ENCODE measurements at regions not wholly inside any gene's neighbourhood (a gene's known extent, or its start where the extent isn't known, plus 50 kb on each side); places are given as distances from the start of the nearest gene placed in this dataset.
"Not testable (repeated sequence)": the region's sequence is repeated elsewhere in the genome, so short reads cannot be mapped to it uniquely, and the experiment has no call there.

- no peak for DNase-seq (ENCODE audit: low read depth)
Observed at GRCh38 chr9:80836013-80836412, 853.3 kb downstream of the TLE1 start.

DNA sequence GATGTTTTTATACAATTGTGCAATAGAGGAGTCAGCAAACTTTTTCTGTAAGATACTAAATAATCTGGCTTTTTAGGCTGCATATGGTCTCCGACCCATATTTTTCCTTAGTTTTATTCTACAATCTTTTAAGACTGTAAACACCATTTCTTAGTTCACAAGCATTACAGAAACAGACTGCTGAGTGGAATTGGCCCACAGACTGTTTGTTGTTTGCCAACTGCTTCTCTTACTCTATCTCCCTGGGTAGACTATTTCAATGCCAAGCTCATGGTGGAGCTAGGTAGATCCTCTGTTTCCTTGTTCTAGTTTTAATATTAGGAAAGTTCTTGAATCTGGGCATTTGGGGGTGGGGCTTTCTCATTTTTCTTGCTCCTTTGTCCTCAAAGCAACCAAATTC lies 857.6 kb downstream of the TLE1 start:
- no peak for DNase-seq (ENCODE audit: low read depth)

DNA sequence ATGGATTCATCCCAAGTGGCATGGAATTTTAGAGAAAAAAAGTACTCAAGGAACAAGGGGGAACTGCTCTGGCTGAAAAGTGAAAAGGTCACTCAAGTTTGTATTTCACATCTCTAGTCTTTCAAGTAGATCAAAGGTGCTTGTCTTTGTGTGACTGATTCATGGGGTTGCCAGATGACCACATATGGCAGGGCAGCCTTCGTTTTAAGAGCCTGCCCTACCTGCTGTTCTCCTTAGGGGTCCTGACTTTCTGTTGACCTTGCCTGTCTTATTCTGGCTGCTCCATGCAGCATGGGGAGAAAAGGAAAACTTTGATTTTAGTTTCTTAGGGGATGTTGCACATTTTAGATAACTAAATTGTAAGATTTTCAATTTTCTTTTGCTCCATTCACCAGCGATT lies 877.7 kb downstream of the TLE1 start:
- DNase-seq (ENCODE audit: low read depth), result no peak

GRCh38 chr9:80811003-80811402 lies 878.3 kb downstream of the TLE1 start:
- no peak for DNase-seq (ENCODE audit: low read depth)

- DNase-seq (ENCODE audit: low read depth), result no peak
Observed at GRCh38 chr9:80806671-80807070, 882.7 kb downstream of the TLE1 start.

DNA sequence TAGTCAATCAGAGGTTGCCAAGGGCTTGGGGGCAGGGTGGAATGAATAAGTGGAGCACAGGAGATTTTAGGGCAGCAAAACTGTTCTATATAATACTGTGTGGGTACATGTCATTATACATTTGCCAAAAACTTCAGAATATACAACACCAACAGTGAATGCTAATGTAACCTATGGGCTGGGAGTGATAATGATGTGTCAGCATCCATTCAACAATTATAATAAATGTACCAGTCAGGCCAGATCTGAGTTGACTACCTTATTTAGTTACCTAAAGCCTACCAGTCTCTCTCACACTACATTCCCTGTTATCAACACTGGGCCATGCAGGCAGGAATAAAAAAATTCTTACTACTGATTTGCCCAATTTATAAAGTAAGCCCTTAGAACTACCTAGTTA lies 884.5 kb downstream of the TLE1 start:
- no peak for DNase-seq (ENCODE audit: low read depth)

DNA sequence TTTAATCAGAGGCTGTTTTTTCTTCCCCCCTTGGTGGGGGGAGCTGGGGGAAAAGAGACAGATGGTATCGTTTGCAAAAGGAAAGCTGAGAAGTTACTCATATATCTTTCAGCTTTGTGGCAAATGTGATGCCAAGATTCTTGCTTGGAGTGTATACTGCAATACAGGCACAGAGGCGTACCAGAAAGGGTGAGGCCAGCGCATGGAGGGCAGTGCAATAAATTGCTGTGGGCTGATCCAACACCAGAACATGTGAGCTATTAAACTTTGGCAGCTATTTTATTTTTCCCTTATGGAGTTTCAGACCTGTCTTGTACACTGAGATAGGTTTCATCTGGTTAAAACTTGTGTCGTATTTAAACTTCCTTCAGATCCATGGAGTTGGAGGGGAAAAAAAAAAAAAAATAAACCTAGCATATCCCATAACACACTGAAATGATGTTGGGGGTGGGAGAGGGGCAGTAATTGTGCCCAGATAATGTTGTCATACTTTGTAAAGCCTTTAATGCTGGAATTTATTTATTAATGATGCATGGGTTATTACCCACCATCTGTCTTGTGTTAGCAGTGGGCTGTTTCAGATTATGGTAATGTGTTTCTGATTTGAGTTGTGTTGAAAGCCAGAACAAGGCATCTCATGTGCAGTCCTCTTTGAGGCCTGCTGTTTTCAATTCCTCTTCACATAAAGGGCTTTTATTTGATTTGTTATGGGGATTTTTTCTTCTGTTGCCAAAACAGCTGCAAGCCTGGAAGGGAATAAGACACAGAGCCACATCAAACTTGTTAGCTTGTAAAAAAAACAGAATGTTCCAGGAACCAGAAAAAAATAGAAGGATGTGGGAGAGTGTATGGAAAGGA lies 891.3 kb downstream of the TLE1 start:
- no peak for DNase-seq (ENCODE audit: low read depth)

GRCh38 chr9:80797101-80797829 lies 892.1 kb downstream of the TLE1 start:
- no peak for DNase-seq (ENCODE audit: low read depth)

DNA sequence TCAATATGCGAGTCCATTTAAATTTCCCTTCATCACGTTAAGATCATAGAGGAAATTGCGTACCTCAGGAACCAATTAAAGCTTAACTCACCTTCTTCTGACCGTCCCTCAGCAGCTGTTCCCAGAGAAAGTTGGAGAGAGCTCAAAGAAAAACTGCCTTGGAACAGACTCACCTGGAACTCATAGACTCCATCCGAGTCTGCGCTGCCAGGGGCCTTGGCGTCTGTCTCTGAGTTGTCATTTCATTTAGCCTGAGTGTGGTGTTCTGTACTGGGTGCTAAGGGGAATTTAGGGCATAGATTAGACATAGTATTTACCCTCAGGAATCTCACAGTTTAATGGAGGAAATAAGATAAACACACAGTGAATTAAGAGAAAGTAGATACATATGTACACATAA lies 892.7 kb downstream of the TLE1 start:
- DNase-seq (ENCODE audit: low read depth), result no peak

DNA sequence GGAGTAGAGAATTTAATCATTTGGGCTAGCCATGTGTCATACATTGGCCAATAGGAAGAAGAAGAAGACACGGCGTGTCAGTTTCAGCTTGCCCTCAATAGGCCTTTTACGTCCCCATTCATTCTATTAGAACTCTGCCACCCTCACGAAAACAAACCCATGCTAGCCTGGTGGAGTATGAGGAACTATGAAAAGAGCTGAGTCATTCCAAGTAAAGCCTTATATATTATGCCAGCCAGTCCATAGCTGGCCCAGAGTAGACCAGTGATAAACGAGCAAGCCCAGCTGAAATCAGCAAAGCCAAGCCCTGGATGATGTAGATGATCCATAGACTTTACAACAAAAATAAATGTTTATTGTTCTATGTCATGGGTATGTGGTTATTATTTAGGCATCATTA lies 895.1 kb downstream of the TLE1 start:
- DNase-seq (ENCODE audit: low read depth), result no peak

DNA sequence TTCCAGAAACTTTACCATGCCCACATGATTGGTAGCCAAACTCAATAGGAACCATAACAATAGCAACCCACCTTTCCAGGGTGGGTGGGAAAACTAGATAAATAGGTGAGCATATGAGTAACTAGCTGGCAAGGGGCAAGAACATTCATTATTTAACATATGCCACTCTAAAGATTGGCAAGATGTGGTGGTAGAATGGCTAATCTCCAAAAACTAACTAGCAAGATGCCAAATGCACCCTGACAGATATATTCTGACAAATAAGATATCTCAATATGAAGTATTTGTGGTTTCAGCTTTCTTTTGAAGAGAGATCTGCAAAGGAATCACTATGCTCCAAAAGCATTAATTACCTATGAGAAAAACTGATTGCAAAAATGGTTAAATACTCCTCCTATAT lies 895.6 kb downstream of the TLE1 start:
- no peak for DNase-seq (ENCODE audit: low read depth)

DNA sequence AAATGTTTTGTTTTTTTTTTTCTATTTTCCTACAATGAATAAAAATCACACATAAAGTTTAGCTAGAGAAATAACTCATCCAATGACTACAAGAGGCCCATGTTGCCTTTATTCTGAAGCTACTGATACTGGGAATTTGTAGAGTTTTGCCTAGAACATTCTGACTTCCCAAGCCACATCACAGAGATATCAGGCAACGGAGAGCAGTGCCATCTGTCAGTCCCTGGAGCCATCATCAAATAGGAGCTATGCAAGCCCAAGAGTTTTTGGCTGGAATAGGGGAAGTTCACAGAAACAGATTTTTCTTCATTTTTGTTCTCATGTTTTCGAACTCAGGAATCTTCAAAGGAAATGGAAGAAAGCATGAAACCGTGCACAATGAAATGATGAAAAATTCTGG lies 896.6 kb downstream of the TLE1 start:
- DNase-seq (ENCODE audit: low read depth), result no peak

GRCh38 chr9:80791836-80792235 lies 897.5 kb downstream of the TLE1 start:
- DNase-seq (ENCODE audit: low read depth), result no peak

DNA sequence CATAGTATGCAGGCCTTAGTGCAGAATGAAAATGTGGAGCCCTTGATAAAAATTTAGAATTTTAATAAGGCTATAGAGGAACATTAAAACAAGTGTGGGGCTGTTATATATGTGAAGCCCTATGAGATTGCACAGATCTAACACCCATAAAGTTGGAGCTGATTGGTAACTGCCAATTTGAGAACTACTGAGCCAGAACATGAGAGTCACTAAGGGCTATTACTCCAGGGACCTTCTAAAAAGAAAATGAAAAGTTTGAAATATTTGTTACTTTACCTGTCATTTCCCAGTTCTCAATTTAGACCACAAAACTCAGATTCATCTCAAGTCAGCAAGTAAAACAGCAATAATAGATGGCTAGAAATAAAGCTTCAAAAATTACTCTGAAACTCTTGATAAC lies 898.6 kb downstream of the TLE1 start:
- DNase-seq (ENCODE audit: low read depth), result no peak

DNA sequence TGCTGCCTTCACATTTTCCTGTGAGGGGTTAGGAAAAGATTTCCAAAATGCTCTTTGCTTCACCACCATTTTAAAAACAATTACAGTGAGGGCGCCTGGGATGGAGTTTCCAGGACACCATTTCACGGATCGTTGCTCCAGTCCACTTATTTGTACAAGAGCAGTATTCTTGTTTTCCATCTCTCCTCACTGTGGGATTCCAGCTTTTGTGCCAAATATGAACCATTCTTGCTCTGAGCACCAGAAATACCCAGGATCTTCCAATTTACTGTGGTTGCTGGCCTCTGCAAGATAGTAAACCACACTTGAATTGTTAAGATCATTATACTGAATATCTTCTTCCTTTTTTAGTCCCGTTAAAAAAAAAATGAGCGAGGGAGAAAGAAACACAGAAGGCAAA lies 899.5 kb downstream of the TLE1 start:
- DNase-seq (ENCODE audit: low read depth), result no peak

DNA sequence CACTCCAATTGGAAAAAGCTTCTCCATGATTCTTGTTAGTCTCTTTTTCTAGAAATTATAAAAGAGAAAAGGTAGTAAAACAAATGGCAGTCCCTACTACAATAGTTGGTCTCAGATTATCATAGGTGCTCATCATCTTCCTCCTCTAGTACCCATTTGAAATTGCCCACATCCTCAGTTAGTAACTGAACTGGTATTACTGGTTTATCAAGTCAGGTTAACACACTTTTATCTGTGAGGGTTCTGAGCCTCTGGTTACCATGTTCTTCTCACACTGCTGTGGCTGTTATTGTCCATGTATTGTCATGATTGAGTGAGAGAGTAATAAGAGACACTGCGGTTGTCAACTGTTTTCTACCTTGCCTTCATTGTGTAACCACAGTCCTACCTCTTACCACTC lies 901.7 kb downstream of the TLE1 start:
- no peak for DNase-seq (ENCODE audit: low read depth)

DNA sequence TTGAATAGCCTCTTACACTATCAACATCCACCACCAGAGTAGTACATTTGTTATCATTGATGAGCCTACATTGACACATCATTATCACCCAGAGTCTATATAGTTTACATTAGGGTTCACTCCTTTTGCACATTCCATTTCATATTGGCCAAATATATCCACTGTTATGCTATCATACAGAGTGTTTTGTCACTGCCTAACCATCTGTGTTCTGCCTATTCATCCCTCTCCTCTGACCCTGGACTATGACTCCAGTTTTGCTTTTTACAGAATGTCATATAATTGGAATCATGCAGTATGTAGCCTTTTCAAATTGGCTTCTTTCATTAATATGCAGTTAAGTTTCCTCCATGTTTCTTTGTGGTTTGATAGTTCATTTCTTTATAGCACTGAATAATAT lies 904.7 kb downstream of the TLE1 start:
- no peak for DNase-seq (ENCODE audit: low read depth)

- no peak for DNase-seq (ENCODE audit: low read depth)
Observed at GRCh38 chr9:80775971-80776370, 913.4 kb downstream of the TLE1 start.

GRCh38 chr9:80775530-80775929 lies 913.8 kb downstream of the TLE1 start:
- DNase-seq (ENCODE audit: low read depth), result no peak

- DNase-seq (ENCODE audit: low read depth), result no peak
Observed at GRCh38 chr9:80771555-80772347, 917.6 kb downstream of the TLE1 start.

DNA sequence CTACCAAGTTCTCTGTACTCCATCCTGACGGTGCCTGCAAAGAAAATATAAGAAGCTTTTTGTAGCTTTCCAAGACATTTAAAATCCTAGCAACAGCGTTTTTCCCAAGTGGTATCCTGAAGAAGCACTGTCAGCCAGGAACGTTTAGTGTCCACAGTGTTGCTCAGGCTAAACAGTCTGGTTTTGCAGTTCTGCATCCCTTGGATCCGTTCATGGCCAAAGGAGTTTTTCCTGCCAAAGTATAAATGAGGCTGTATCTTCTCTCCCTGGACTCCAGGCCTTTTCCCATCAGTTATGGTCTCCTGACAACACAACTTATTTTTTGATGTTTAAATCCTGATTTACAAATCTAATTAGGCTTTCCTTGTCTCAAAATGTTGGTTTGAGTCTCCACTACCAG lies 925.8 kb downstream of the TLE1 start:
- DNase-seq (ENCODE audit: low read depth), result no peak

GRCh38 chr9:80755586-80755985 lies 933.8 kb downstream of the TLE1 start:
- no peak for DNase-seq (ENCODE audit: low read depth)

- DNase-seq (ENCODE audit: low read depth), result not testable (repeated sequence)
Observed at GRCh38 chr9:80747056-80747455, 942.3 kb downstream of the TLE1 start.
